Naive thymus-derived CD4-positive, alpha-beta T cell (primary cell): ENCODE measurements at regions not wholly inside any gene's neighbourhood (a gene's known extent, or its start where the extent isn't known, plus 50 kb on each side); places are given as distances from the start of the nearest gene placed in this dataset.

Experiments used
- ATAC-seq: fragments of 150-1000 bp; cut with Tn5 transposase; 2 replicates; pipeline ENCODE4 v1.10.0; 2021; ENCODE audit warnings: mild to moderate bottlenecking, moderate library complexity
- CTCF ChIA-PET: fragments of 350-600 bp; sonication (Branson Sonifier 250); formaldehyde crosslinking; loops from one replicate; lab custom pipeline; 2021; ENCODE audit warnings: antibody characterized with exemption; lab: Charles Lee
- POLR2A ChIA-PET: fragments of 350-600 bp; sonication (Branson Sonifier 250); formaldehyde crosslinking; loops from one replicate; lab custom pipeline; 2021; ENCODE audit warnings: antibody characterized with exemption, inconsistent platforms; lab: Charles Lee
- DNase-seq, 9 donors: peaks; one replicate each; pipeline versions ENCODE4 v3.0.0 to v3.0.0-alpha.2; 2020 to 2022; ENCODE audit warnings: mixed read lengths in 1 of 9
- H3K27ac ChIP-seq: one replicate; pipeline ENCODE4 v1.7.0; 2013; ENCODE audit warnings: mild to moderate bottlenecking, low read depth, low read length, moderate library complexity
- H3K27me3 ChIP-seq, 2 donors: one replicate each; pipeline ENCODE4 v1.7.0; 2013; ENCODE audit warnings: low read length in 2 of 2, mild to moderate bottlenecking in 2 of 2, moderate library complexity in 2 of 2; ENCODE audit not compliant: control insufficient read depth in 2 of 2, insufficient read depth in 2 of 2
- H3K36me3 ChIP-seq, 3 experiments: 1 replicate in 2 of 3; 2 replicates in 1 of 3; pipeline ENCODE4 v1.7.0; 2013; ENCODE audit warnings: low read length in 3 of 3, mild to moderate bottlenecking in 3 of 3, moderate library complexity in 1 of 3; ENCODE audit not compliant: insufficient read depth in 3 of 3, control insufficient read depth in 2 of 3
- H3K4me1 ChIP-seq, 2 donors: one replicate each; pipeline ENCODE4 v1.7.0; 2013; ENCODE audit warnings: low read length in 2 of 2, mild to moderate bottlenecking in 2 of 2, moderate library complexity in 1 of 2; ENCODE audit not compliant: control insufficient read depth in 2 of 2, insufficient read depth in 2 of 2
- H3K4me3 ChIP-seq: 2 replicates; pipeline ENCODE4 v1.7.0; 2013; ENCODE audit warnings: mild to moderate bottlenecking, low read length
- H3K9me3 ChIP-seq, 3 experiments: 1 replicate in 2 of 3; 2 replicates in 1 of 3; pipeline ENCODE4 v1.7.0; 2013; ENCODE audit warnings: low read length in 3 of 3; ENCODE audit not compliant: control insufficient read depth in 2 of 3
- H3K27ac Mint-ChIP-seq, 9 donors: one replicate each; pipeline ENCODE4 v1.8.0; 2020 to 2022; ENCODE audit warnings: mixed read lengths in 9 of 9, mild to moderate bottlenecking in 8 of 9, moderate library complexity in 5 of 9, inconsistent platforms in 2 of 9
- H3K27me3 Mint-ChIP-seq, 5 donors: one replicate each; pipeline ENCODE4 v1.8.0; 2021 to 2022; ENCODE audit warnings: mixed read lengths in 5 of 5, mild to moderate bottlenecking in 1 of 5
- H3K36me3 Mint-ChIP-seq, 5 donors: one replicate each; pipeline ENCODE4 v1.8.0; 2020 to 2022; ENCODE audit warnings: mixed read lengths in 5 of 5, mild to moderate bottlenecking in 3 of 5, inconsistent platforms in 1 of 5
- H3K4me1 Mint-ChIP-seq, 7 donors: one replicate each; pipeline ENCODE4 v1.8.0; 2020 to 2022; ENCODE audit warnings: mixed read lengths in 7 of 7, mild to moderate bottlenecking in 3 of 7, inconsistent platforms in 1 of 7
- H3K4me3 Mint-ChIP-seq, 10 donors: one replicate each; pipeline ENCODE4 v1.8.0; 2020 to 2022; ENCODE audit warnings: mild to moderate bottlenecking in 10 of 10, mixed read lengths in 10 of 10, moderate library complexity in 6 of 10, inconsistent platforms in 2 of 10
- H3K9me3 Mint-ChIP-seq, 11 donors: one replicate each; pipeline ENCODE4 v1.8.0; 2020 to 2022; ENCODE audit warnings: mixed read lengths in 11 of 11, mild to moderate bottlenecking in 4 of 11, inconsistent platforms in 1 of 11, moderate library complexity in 1 of 11
- intact Hi-C, 2 donors: fragments of 100-400 bp; cut with micrococcal nuclease; formaldehyde crosslinking; loops; one replicate each; pipeline ENCODE4 v1.15.1; 2023

- POLR2A ChIA-PET = no interaction called here
- H3K4me1 ChIP-seq = no peaks in the 10 kb centered on the region
- peaks cover 0 to 4% (median 0%) of the 10 kb centered on the region in 5 donors for H3K36me3 Mint-ChIP-seq
These were observed 486.1 kb upstream of the TMEM132C start for GRCh38 chr12:127780881-127781280.

GRCh38 chr12:127781336-127781735 lies 485.6 kb upstream of the TMEM132C start:
- CTCF ChIA-PET = no interaction called here
- intact Hi-C loops = no loop called here
- Mint-ChIP-seq H3K36me3 (peaks cover 0 to 4% (median 0%) of the 10 kb centered on the region in 5 donors), H3K27me3 (peaks cover 0 to 4% (median 0%) of the 10 kb centered on the region in 5 donors), H3K27ac (no peak overlapping the region), H3K4me1 (no peaks in the 10 kb centered on the region), H3K4me3 (no peak overlapping the region), H3K9me3 (peaks cover 0 to 15% (median 7%) of the 10 kb centered on the region in 11 donors)
- no peaks in the 10 kb centered on the region for H3K4me1 ChIP-seq
- DNase-seq (no peak), ATAC-seq (no peak)
- no peak overlapping the region for H3K27ac ChIP-seq
- no peak overlapping the region for H3K4me3 ChIP-seq
- H3K36me3 ChIP-seq = no peaks in the 10 kb centered on the region
- no peaks in the 10 kb centered on the region for H3K27me3 ChIP-seq
- H3K9me3 ChIP-seq = no peaks in the 10 kb centered on the region
- POLR2A ChIA-PET = no interaction called here

More at GRCh38 chr12:127780881-127781280, 486.1 kb upstream of the TMEM132C start:
- Histone ChIP-seq H3K27ac (no peak overlapping the region), H3K4me3 (no peak overlapping the region), H3K27me3 (no peaks in the 10 kb centered on the region), H3K9me3 (no peaks in the 10 kb centered on the region), H3K36me3 (no peaks in the 10 kb centered on the region)
- no peak for DNase-seq
- Mint-ChIP-seq H3K4me3 (no peak overlapping the region), H3K4me1 (no peaks in the 10 kb centered on the region), H3K9me3 (peaks cover 0 to 15% (median 7%) of the 10 kb centered on the region in 11 donors), H3K27ac (no peak overlapping the region), H3K27me3 (peaks cover 0 to 4% (median 0%) of the 10 kb centered on the region in 5 donors)
- CTCF ChIA-PET = no interaction called here
- no peak for ATAC-seq
- intact Hi-C loops = no loop called here

- peaks cover 0 to 16% (median 5%) of the 10 kb centered on the region in 11 donors for H3K9me3 Mint-ChIP-seq
These were observed 481.4 kb upstream of the TMEM132C start for GRCh38 chr12:127785540-127785939.

DNA sequence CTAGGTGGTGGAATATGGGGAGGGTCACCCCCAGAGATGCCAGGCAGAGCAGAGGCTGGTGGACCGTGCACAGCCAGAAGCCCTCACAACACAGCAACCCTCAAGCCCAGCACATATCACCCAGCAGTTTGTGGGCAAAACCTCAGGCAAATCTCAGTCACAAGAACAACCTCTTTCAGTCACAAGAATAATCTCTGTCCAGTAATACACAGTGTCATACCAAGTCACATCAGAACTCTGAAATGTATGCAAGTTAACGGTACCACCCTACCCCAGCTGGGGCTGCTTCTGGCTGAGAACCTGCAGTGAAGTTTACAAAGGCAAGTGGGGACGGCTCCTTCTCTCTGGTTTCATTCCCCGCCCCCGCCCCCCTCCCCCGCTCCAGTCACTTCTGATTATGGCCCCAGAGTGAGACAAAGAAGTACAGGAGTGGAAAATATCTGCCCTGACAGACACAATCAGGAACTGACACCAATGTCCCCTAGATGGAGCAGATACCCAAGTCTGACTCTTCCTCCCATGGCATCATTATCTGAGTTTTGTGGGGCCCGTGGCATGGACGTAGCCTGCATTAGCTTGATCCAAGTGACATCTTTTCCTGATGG lies 480.9 kb upstream of the TMEM132C start:
- no peak for ATAC-seq
- Histone ChIP-seq H3K4me3 (no peak overlapping the region), H3K27me3 (no peaks in the 10 kb centered on the region), H3K36me3 (no peaks in the 10 kb centered on the region), H3K9me3 (no peaks in the 10 kb centered on the region), H3K4me1 (no peaks in the 10 kb centered on the region), H3K27ac (no peak overlapping the region)
- ChIA-PET POLR2A (no interaction called here), CTCF (no interaction called here)
- Mint-ChIP-seq H3K27ac (no peak overlapping the region), H3K27me3 (peaks cover 0 to 5% (median 0%) of the 10 kb centered on the region in 5 donors), H3K36me3 (no peaks in the 10 kb centered on the region), H3K9me3 (peaks cover 0 to 16% (median 6%) of the 10 kb centered on the region in 11 donors), H3K4me3 (no peak overlapping the region), H3K4me1 (no peaks in the 10 kb centered on the region)
- intact Hi-C loops = no loop called here
- DNase-seq = no peak

More at GRCh38 chr12:127785540-127785939, 481.4 kb upstream of the TMEM132C start:
- H3K4me3 ChIP-seq = no peak overlapping the region
- no peaks in the 10 kb centered on the region for H3K27me3 ChIP-seq
- no peak overlapping the region for H3K27ac ChIP-seq
- ATAC-seq (no peak), DNase-seq (no peak)
- H3K4me1 Mint-ChIP-seq = no peaks in the 10 kb centered on the region
- H3K4me1 ChIP-seq = no peaks in the 10 kb centered on the region
- intact Hi-C loops = no loop called here
- CTCF ChIA-PET = no interaction called here
- H3K4me3 Mint-ChIP-seq = no peak overlapping the region
- no peaks in the 10 kb centered on the region for H3K36me3 Mint-ChIP-seq
- POLR2A ChIA-PET = no interaction called here
- no peak overlapping the region for H3K27ac Mint-ChIP-seq
- no peaks in the 10 kb centered on the region for H3K36me3 ChIP-seq
- H3K9me3 ChIP-seq = no peaks in the 10 kb centered on the region
- peaks cover 0 to 5% (median 0%) of the 10 kb centered on the region in 5 donors for H3K27me3 Mint-ChIP-seq

- Histone ChIP-seq H3K27me3 (no peaks in the 10 kb centered on the region), H3K36me3 (no peaks in the 10 kb centered on the region), H3K27ac (no peak overlapping the region), H3K4me3 (no peak overlapping the region), H3K4me1 (no peaks in the 10 kb centered on the region), H3K9me3 (no peaks in the 10 kb centered on the region)
- peaks cover 0 to 20% (median 6%) of the 10 kb centered on the region in 11 donors for H3K9me3 Mint-ChIP-seq
- ATAC-seq (no peak), DNase-seq (no peak)
- H3K4me1 Mint-ChIP-seq = no peaks in the 10 kb centered on the region
- no peak overlapping the region for H3K27ac Mint-ChIP-seq
- H3K4me3 Mint-ChIP-seq = no peak overlapping the region
- intact Hi-C loops = no loop called here
- no peaks in the 10 kb centered on the region for H3K36me3 Mint-ChIP-seq
- ChIA-PET CTCF (no interaction called here), POLR2A (no interaction called here)
- H3K27me3 Mint-ChIP-seq = peaks cover 0 to 5% (median 0%) of the 10 kb centered on the region in 5 donors
These were observed 479.4 kb upstream of the TMEM132C start for GRCh38 chr12:127787544-127787943.

- Mint-ChIP-seq H3K27me3 (peaks cover 0 to 5% (median 0%) of the 10 kb centered on the region in 5 donors), H3K27ac (no peak overlapping the region), H3K4me1 (no peaks in the 10 kb centered on the region), H3K4me3 (no peak overlapping the region), H3K9me3 (peaks cover 0 to 18% (median 4%) of the 10 kb centered on the region in 11 donors), H3K36me3 (no peaks in the 10 kb centered on the region)
- intact Hi-C loops = no loop called here
- Histone ChIP-seq H3K27ac (no peak overlapping the region), H3K4me3 (no peak overlapping the region), H3K4me1 (no peaks in the 10 kb centered on the region), H3K36me3 (no peaks in the 10 kb centered on the region), H3K27me3 (no peaks in the 10 kb centered on the region), H3K9me3 (no peaks in the 10 kb centered on the region)
- no peak for ATAC-seq
- ChIA-PET CTCF (no interaction called here), POLR2A (no interaction called here)
- no peak for DNase-seq
These were observed 476.6 kb upstream of the TMEM132C start for GRCh38 chr12:127790376-127790775.

- H3K4me1 Mint-ChIP-seq = no peaks in the 10 kb centered on the region
- Histone ChIP-seq H3K36me3 (no peaks in the 10 kb centered on the region), H3K9me3 (no peaks in the 10 kb centered on the region), H3K4me3 (no peak overlapping the region), H3K4me1 (no peaks in the 10 kb centered on the region), H3K27me3 (no peaks in the 10 kb centered on the region), H3K27ac (no peak overlapping the region)
- DNase-seq (no peak), ATAC-seq (no peak)
- H3K4me3 Mint-ChIP-seq = no peak overlapping the region
- H3K36me3 Mint-ChIP-seq = no peaks in the 10 kb centered on the region
- intact Hi-C loops = no loop called here
- peaks cover 0 to 5% (median 0%) of the 10 kb centered on the region in 5 donors for H3K27me3 Mint-ChIP-seq
- ChIA-PET POLR2A (no interaction called here), CTCF (no interaction called here)
- peaks cover 0 to 18% (median 4%) of the 10 kb centered on the region in 11 donors for H3K9me3 Mint-ChIP-seq
- H3K27ac Mint-ChIP-seq = no peak overlapping the region
These were observed 475.8 kb upstream of the TMEM132C start for GRCh38 chr12:127791217-127791616.
